DND-41 (cell line): ENCODE measurements at regions not wholly inside any gene's neighbourhood (a gene's known extent, or its start where the extent isn't known, plus 50 kb on each side); places are given as distances from the start of the nearest gene placed in this dataset.

Experiments
- EZH2 ChIP-seq: IDR thresholded peaks from 3 replicates; pipeline ENCODE4 v1.6.1; 2012; ENCODE audit warnings: borderline replicate concordance, low read depth, mild to moderate bottlenecking, moderate library complexity, low read length, inconsistent platforms; ENCODE audit not compliant: severe bottlenecking
- TF ChIP-seq, protein P1 (sequence below): IDR thresholded peaks from 2 replicates; pipeline ENCODE4 v1.5.1; 2012; ENCODE audit warnings: borderline replicate concordance, low read length, moderate library complexity, mild to moderate bottlenecking; ENCODE audit not compliant: poor library complexity, severe bottlenecking; ENCODE audit errors: extremely low read depth

DNA sequence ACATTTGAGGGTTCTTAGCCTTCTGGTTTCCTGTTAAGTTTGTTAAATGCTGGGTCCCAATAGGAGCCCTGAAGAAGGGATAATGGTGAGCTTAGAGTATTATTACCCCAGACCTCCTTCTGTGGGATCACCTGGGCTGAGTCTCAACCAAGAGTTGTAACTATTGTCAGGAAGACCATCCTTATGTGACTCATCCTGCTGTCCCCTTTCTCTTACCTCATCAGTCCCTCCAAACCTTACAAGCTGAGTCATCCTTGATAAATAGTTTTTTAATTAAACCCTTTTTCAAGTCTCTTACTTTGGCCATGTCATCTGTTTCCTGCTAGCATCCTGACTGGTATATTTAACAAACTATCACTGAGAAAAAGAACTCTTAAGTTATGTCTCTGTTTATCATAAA lies 502.8 kb downstream of the LRRC70 start:
- TF ChIP-seq, protein P1, sequence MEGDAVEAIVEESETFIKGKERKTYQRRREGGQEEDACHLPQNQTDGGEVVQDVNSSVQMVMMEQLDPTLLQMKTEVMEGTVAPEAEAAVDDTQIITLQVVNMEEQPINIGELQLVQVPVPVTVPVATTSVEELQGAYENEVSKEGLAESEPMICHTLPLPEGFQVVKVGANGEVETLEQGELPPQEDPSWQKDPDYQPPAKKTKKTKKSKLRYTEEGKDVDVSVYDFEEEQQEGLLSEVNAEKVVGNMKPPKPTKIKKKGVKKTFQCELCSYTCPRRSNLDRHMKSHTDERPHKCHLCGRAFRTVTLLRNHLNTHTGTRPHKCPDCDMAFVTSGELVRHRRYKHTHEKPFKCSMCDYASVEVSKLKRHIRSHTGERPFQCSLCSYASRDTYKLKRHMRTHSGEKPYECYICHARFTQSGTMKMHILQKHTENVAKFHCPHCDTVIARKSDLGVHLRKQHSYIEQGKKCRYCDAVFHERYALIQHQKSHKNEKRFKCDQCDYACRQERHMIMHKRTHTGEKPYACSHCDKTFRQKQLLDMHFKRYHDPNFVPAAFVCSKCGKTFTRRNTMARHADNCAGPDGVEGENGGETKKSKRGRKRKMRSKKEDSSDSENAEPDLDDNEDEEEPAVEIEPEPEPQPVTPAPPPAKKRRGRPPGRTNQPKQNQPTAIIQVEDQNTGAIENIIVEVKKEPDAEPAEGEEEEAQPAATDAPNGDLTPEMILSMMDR = no peak
- TF ChIP-seq EZH2 = no peak
